Breast epithelium (tissue), 3 donors: ENCODE measurements at regions not wholly inside any gene's neighbourhood (a gene's known extent, or its start where the extent isn't known, plus 50 kb on each side); places are given as distances from the start of the nearest gene placed in this dataset.

Experiments
- CTCF ChIP-seq, 3 donors: fragments of 450-650 bp; IDR thresholded peaks; one replicate each; pipeline ENCODE4 v1.5.1; 2016 to 2017; ENCODE audit warnings: antibody characterized with exemption in 3 of 3, mild to moderate bottlenecking in 3 of 3, moderate library complexity in 3 of 3
- POLR2A ChIP-seq: fragments of 450-650 bp; IDR thresholded peaks from one replicate; pipeline ENCODE4 v1.6.1; 2016; ENCODE audit warnings: antibody characterized with exemption, mild to moderate bottlenecking, moderate library complexity

DNA sequence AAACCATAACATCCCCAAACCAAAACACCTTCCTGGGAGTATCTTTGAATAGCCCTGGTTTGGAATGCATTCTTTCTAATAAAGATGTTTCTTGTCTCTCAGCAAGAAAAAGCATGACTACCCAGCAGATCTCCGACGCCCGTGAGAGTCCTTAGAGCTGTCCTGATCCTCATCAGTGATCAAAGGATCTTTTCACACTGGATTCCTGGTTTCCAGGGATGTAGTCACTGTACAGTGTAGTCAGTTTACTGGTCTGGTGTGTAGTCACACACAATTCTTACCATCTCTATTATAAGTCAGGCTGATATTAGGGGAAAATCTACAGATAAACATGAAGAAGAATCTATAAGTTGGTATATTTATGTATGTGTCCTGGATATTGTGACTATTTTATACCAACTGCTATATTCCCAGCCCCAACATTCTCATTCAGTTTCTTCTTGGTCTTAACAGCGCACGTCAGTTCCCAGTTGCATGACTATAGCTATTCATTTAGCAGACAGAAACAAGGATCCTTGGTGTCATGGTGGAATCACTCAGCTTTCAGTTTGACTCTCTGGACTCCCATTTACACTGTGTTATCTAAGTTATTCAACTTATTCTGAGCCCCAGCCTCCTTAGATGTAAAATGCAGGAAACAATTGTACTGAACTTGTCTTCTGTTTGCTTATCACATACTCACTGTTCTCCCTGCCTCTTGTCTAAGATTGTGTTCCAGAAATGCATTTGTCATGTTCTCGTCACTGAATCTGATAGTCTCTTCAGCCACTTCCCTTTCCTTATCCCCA is 68.3 kb downstream of the SLIT2 start:
- TF ChIP-seq CTCF (IDR thresholded peaks at IDR 0.05), result no peak
- no peak for TF ChIP-seq POLR2A
